Immature natural killer cell (primary cell): ENCODE measurements at regions not wholly inside any gene's neighbourhood (a gene's known extent, or its start where the extent isn't known, plus 50 kb on each side); places are given as distances from the start of the nearest gene placed in this dataset.

Source experiments
- DNase-seq, 3 donors: peaks; one replicate each; pipeline ENCODE4 v3.0.0; 2022; ENCODE audit warnings: mixed read lengths in 1 of 3
- H3K27ac Mint-ChIP-seq, 6 donors: one replicate each; pipeline ENCODE4 v1.8.0; 2020; ENCODE audit warnings: mixed read lengths in 6 of 6, mild to moderate bottlenecking in 5 of 6, inconsistent platforms in 4 of 6, moderate library complexity in 3 of 6
- H3K27me3 Mint-ChIP-seq, 3 donors: one replicate each; pipeline ENCODE4 v1.8.0; 2020 to 2021; ENCODE audit warnings: low read depth in 3 of 3, mild to moderate bottlenecking in 3 of 3, mixed read lengths in 3 of 3, moderate library complexity in 3 of 3, inconsistent platforms in 1 of 3
- H3K36me3 Mint-ChIP-seq, 3 donors: one replicate each; pipeline ENCODE4 v1.8.0; 2020; ENCODE audit warnings: mixed read lengths in 3 of 3, inconsistent platforms in 2 of 3, mild to moderate bottlenecking in 2 of 3
- H3K4me1 Mint-ChIP-seq, 2 donors: one replicate each; pipeline ENCODE4 v1.8.0; 2020; ENCODE audit warnings: inconsistent platforms in 2 of 2, mild to moderate bottlenecking in 2 of 2, mixed read lengths in 2 of 2, moderate library complexity in 1 of 2
- H3K4me3 Mint-ChIP-seq, 5 donors: one replicate each; pipeline ENCODE4 v1.8.0; 2020; ENCODE audit warnings: mild to moderate bottlenecking in 5 of 5, mixed read lengths in 5 of 5, inconsistent platforms in 3 of 5, moderate library complexity in 3 of 5
- H3K9me3 Mint-ChIP-seq, 6 donors: one replicate each; pipeline ENCODE4 v1.8.0; 2020; ENCODE audit warnings: mild to moderate bottlenecking in 6 of 6, mixed read lengths in 6 of 6, inconsistent platforms in 4 of 6, moderate library complexity in 3 of 6

DNA sequence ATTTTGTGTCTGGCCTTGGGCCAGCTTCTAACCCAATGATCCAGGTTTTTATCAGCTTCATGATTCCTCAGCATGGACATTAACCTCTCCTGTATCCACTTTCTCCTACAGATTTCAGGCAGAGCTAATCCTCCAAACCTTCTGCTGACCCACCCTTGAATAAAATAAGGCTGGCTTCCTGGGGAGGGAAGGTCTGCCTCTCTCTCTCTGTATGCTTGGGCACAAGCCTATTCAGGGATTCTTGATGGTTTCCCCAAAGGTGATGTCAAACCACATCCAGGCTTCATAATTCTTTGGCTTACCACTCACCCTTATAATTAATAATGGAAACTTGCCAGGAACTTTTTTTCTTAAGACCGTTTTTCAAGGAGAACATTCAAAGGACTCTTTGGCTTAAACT is 240.1 kb downstream of the UTP18 start:
- H3K9me3 Mint-ChIP-seq = no peaks in the 10 kb centered on the region
- no peaks in the 10 kb centered on the region for H3K4me1 Mint-ChIP-seq
- DNase-seq = no peak
- no peak overlapping the region for H3K27ac Mint-ChIP-seq
- H3K36me3 Mint-ChIP-seq = no peaks in the 10 kb centered on the region
- peaks cover 4 to 6% (median 6%) of the 10 kb centered on the region in 3 donors for H3K27me3 Mint-ChIP-seq
- H3K4me3 Mint-ChIP-seq = no peak overlapping the region

- Mint-ChIP-seq H3K36me3 (no peaks in the 10 kb centered on the region), H3K27ac (no peak overlapping the region), H3K4me3 (no peak overlapping the region), H3K27me3 (peaks cover 1 to 5% (median 3%) of the 10 kb centered on the region in 3 donors), H3K9me3 (no peaks in the 10 kb centered on the region), H3K4me1 (no peaks in the 10 kb centered on the region)
- no peak for DNase-seq
Observed at GRCh38 chr17:51505450-51505849, 245.1 kb downstream of the UTP18 start.

DNA sequence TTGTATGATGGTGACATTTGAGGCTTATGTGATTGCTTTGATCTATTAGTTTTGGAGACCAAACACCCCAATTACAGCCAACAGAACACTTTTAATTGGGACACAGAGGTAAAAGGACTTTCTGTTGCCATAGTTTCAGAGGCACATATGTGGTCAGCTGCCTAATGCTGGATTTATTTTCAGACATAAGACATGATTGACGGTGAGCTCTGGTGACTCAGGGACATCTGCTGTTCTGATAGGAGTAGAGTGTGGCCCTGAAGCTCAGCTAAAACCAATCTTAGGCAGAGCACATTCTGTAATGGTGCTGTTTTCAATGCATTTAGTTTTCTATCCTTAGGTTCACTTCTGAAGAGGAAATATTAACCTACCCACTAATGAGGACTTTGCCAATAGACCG is 247.1 kb downstream of the UTP18 start:
- Mint-ChIP-seq H3K9me3 (no peaks in the 10 kb centered on the region), H3K27ac (no peak overlapping the region), H3K27me3 (peaks cover 1 to 10% (median 4%) of the 10 kb centered on the region in 3 donors), H3K4me1 (no peaks in the 10 kb centered on the region), H3K36me3 (no peaks in the 10 kb centered on the region), H3K4me3 (no peak overlapping the region)
- DNase-seq = no peak

DNA sequence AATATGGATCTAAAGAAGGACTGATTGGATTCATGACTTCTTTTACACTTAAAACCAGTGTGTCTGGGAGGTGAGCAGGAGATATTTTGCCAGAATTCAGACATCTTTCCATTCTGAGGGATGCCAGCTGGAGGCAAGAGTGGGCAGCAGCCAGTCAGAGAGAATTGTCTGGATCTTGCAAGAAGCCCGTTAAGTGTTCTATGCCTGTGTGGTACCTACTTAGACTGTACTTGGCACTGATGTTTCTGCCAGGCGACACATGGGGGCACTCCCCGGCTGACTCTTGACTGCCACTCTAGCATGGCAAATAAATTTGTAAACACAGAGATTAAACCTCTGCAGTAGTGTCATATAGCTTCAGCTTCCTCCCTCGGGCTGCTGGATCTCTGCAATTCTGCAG is 247.7 kb downstream of the UTP18 start:
- DNase-seq = no peak
- Mint-ChIP-seq H3K9me3 (no peaks in the 10 kb centered on the region), H3K36me3 (no peaks in the 10 kb centered on the region), H3K4me3 (no peak overlapping the region), H3K27me3 (peaks cover 1 to 10% (median 6%) of the 10 kb centered on the region in 3 donors), H3K4me1 (no peaks in the 10 kb centered on the region), H3K27ac (no peak overlapping the region)

DNA sequence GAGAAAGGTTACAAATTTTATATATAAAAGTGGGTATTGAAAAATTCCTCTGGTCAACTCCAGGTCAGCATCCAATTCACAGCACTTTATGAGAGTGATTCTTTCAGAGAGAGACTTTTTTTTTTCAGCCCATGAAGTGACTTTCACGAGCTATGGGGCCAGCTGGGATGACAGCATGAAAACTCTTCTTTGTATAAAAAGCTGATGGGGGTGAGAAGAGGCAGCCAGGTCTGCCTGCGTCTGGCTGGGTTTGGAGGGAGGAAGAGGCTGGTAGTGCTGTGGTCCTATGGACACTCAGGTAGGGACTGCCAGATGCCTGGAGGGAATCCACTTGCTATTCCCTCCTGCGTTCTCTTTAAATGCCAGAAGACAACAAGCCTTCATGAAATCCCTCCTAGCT is 250.6 kb downstream of the UTP18 start:
- peaks cover 1 to 14% (median 7%) of the 10 kb centered on the region in 3 donors for H3K27me3 Mint-ChIP-seq
- no peaks in the 10 kb centered on the region for H3K4me1 Mint-ChIP-seq
- H3K36me3 Mint-ChIP-seq = no peaks in the 10 kb centered on the region
- no peak overlapping the region for H3K27ac Mint-ChIP-seq
- no peak for DNase-seq
- peaks cover 0 to 3% (median 0%) of the 10 kb centered on the region in 6 donors for H3K9me3 Mint-ChIP-seq
- H3K4me3 Mint-ChIP-seq = no peak overlapping the region

- H3K9me3 Mint-ChIP-seq = peaks cover 0 to 3% (median 0%) of the 10 kb centered on the region in 6 donors
- H3K27ac Mint-ChIP-seq = no peak overlapping the region
- no peak overlapping the region for H3K4me3 Mint-ChIP-seq
- H3K27me3 Mint-ChIP-seq = peaks cover 1 to 11% (median 8%) of the 10 kb centered on the region in 3 donors
- H3K36me3 Mint-ChIP-seq = no peaks in the 10 kb centered on the region
- H3K4me1 Mint-ChIP-seq = no peaks in the 10 kb centered on the region
- DNase-seq = no peak
Observed at GRCh38 chr17:51512220-51512907, 252.0 kb downstream of the UTP18 start.

- no peak overlapping the region for H3K4me3 Mint-ChIP-seq
Observed at GRCh38 chr17:51516924-51517323, 256.6 kb downstream of the UTP18 start.

DNA sequence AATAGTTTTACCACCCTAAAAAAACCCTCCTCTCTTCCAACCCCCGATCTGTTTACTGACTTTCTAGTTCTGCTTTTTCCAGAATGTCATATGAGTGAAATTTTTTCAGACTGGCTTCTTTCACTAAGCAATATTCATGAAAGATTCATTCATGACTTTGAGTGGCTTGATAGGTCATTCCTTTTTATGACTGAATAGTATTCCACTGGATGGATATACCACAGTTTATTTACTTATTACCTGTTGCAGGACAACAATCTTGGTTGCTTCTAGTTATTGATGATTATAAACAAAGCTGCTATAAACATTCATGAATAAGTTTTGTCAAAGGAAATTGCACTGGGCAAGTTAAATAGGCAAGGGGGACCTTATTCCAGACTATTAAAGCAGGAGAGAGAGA is 264.2 kb downstream of the UTP18 start:
- no peak for DNase-seq
- Mint-ChIP-seq H3K4me1 (no peaks in the 10 kb centered on the region), H3K9me3 (peaks cover 0 to 7% (median 3%) of the 10 kb centered on the region in 6 donors), H3K27me3 (peaks cover 2 to 5% (median 3%) of the 10 kb centered on the region in 3 donors), H3K36me3 (no peaks in the 10 kb centered on the region), H3K4me3 (no peak overlapping the region), H3K27ac (no peak overlapping the region)

More at GRCh38 chr17:51516924-51517323, 256.6 kb downstream of the UTP18 start:
- H3K27me3 Mint-ChIP-seq = peaks cover 3 to 9% (median 7%) of the 10 kb centered on the region in 3 donors
- H3K36me3 Mint-ChIP-seq = no peaks in the 10 kb centered on the region
- no peaks in the 10 kb centered on the region for H3K4me1 Mint-ChIP-seq
- H3K9me3 Mint-ChIP-seq = peaks cover 0 to 3% (median 0%) of the 10 kb centered on the region in 6 donors
- no peak for DNase-seq
- H3K27ac Mint-ChIP-seq = no peak overlapping the region

DNA sequence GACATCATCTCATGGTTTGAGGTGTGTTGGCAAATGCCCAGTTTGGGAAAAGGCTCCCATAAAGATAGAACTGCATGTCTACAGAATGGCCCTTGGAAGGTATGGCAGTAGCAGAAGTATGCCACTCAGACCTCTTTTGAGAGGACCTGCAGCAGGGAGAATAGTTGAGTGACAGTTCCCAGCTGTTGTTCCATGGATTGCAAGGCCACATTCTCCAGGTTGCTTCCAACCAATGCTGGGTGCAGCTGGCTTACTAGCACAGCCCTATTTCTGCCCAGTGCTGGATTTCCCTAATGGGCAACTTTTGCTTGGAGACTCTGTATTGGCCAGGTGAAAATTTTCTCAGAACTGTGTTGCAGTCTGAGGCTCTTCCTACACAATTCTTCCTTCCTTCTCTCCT is 266.2 kb downstream of the UTP18 start:
- H3K27me3 Mint-ChIP-seq = peaks cover 0 to 6% (median 2%) of the 10 kb centered on the region in 3 donors
- H3K9me3 Mint-ChIP-seq = peaks cover 0 to 7% (median 3%) of the 10 kb centered on the region in 6 donors
- no peaks in the 10 kb centered on the region for H3K36me3 Mint-ChIP-seq
- no peak overlapping the region for H3K27ac Mint-ChIP-seq
- no peak overlapping the region for H3K4me3 Mint-ChIP-seq
- no peak for DNase-seq
- no peaks in the 10 kb centered on the region for H3K4me1 Mint-ChIP-seq

- Mint-ChIP-seq H3K36me3 (no peaks in the 10 kb centered on the region), H3K27me3 (peaks cover 0 to 6% (median 2%) of the 10 kb centered on the region in 3 donors), H3K27ac (no peak overlapping the region), H3K4me1 (no peaks in the 10 kb centered on the region), H3K9me3 (peaks cover 0 to 7% (median 3%) of the 10 kb centered on the region in 6 donors), H3K4me3 (no peak overlapping the region)
- DNase-seq = no peak
Observed at GRCh38 chr17:51527225-51527982, 267.1 kb downstream of the UTP18 start.

DNA sequence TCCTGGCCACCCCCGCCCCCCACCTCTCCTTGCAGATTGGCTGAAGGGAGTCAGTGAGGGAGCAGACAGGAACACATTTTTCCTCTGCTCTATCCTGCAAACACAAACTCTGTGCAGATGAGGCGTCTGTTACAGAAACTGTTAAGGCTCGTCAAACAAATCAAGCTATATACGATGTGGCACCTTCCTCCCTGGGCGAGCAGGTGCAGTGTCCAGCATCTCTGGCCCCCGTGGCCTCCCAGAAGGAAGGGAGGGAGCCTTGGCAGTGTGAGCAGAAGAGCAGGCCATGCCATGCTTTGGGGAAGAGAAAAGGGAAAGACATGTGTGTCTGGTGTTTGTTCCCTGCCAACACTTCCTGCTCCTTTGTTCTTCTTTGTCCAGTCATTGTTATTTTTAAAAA is 267.8 kb downstream of the UTP18 start:
- H3K27ac Mint-ChIP-seq = no peak overlapping the region
- no peaks in the 10 kb centered on the region for H3K4me1 Mint-ChIP-seq
- H3K9me3 Mint-ChIP-seq = peaks cover 0 to 7% (median 3%) of the 10 kb centered on the region in 6 donors
- no peak for DNase-seq
- H3K36me3 Mint-ChIP-seq = no peaks in the 10 kb centered on the region
- peaks cover 0 to 6% (median 2%) of the 10 kb centered on the region in 3 donors for H3K27me3 Mint-ChIP-seq
- H3K4me3 Mint-ChIP-seq = no peak overlapping the region

- no peak overlapping the region for H3K4me3 Mint-ChIP-seq
- H3K4me1 Mint-ChIP-seq = no peaks in the 10 kb centered on the region
- no peak overlapping the region for H3K27ac Mint-ChIP-seq
- peaks cover 0 to 7% (median 0%) of the 10 kb centered on the region in 3 donors for H3K27me3 Mint-ChIP-seq
- DNase-seq = no peak
- H3K9me3 Mint-ChIP-seq = no peaks in the 10 kb centered on the region
- H3K36me3 Mint-ChIP-seq = no peaks in the 10 kb centered on the region
Observed at GRCh38 chr17:51533219-51533618, 272.9 kb downstream of the UTP18 start.

- no peak overlapping the region for H3K4me3 Mint-ChIP-seq
- no peaks in the 10 kb centered on the region for H3K36me3 Mint-ChIP-seq
- H3K4me1 Mint-ChIP-seq = no peaks in the 10 kb centered on the region
- H3K27me3 Mint-ChIP-seq = peaks cover 0 to 7% (median 0%) of the 10 kb centered on the region in 3 donors
- H3K27ac Mint-ChIP-seq = no peak overlapping the region
- DNase-seq = no peak
- H3K9me3 Mint-ChIP-seq = no peaks in the 10 kb centered on the region
Observed at GRCh38 chr17:51533821-51534220, 273.5 kb downstream of the UTP18 start.

DNA sequence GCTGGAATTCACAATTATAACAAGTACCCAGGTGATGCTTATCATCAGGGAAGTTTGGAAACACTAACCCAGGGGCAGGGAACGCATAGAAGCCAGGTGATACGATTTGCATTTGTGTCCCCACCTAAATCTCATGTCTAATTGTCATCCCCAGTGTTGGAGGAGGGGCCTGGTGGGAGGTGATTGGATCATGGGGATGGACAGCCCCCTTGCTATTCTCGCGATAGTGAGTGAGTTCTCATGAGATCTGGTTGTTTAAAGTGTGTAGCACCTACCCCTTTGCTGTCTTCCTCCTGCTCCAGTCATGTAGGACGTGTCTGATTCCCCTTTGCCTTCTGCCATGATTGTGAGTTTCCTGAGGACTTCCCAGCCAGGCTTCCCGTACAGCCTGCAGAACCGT is 276.3 kb downstream of the UTP18 start:
- no peak for DNase-seq
- no peak overlapping the region for H3K27ac Mint-ChIP-seq

More for the DNA sequence above, 276.3 kb downstream of the UTP18 start:
- no peaks in the 10 kb centered on the region for H3K36me3 Mint-ChIP-seq
- no peak overlapping the region for H3K4me3 Mint-ChIP-seq
- H3K4me1 Mint-ChIP-seq = no peaks in the 10 kb centered on the region
- H3K9me3 Mint-ChIP-seq = no peaks in the 10 kb centered on the region
- H3K27me3 Mint-ChIP-seq = peaks cover 0 to 5% (median 0%) of the 10 kb centered on the region in 3 donors
